Bronchial epithelial cell (primary cell): ENCODE measurements at regions not wholly inside any gene's neighbourhood (a gene's known extent, or its start where the extent isn't known, plus 50 kb on each side); places are given as distances from the start of the nearest gene placed in this dataset.

Experiments used
- DNase-seq: peaks from one replicate; pipeline ENCODE4 v3.0.0-alpha.2; 2010; ENCODE audit warnings: low read depth
- FAIRE-seq: peaks from 2 replicates; lab custom pipeline; 2011; peaks lifted over from hg19 to GRCh38; lab: Jason Lieb, UNC
- H3K27me3 ChIP-seq: 2 replicates; pipeline ENCODE4 v1.5.1; 2011; ENCODE audit warnings: low read length; ENCODE audit not compliant: control insufficient read depth, insufficient read depth
- H3K36me3 ChIP-seq: 2 replicates; pipeline ENCODE4 v1.5.1; 2011; ENCODE audit warnings: low read length; ENCODE audit not compliant: control insufficient read depth, insufficient read depth
- H3K4me3 ChIP-seq: 2 replicates; pipeline ENCODE4 v1.5.1; 2011; ENCODE audit warnings: mild to moderate bottlenecking, low read depth, low read length, control low read depth
- CTCF ChIP-seq: IDR thresholded peaks from 2 replicates; pipeline ENCODE4 v1.5.1; 2011; ENCODE audit warnings: mild to moderate bottlenecking, moderate library complexity, low read length, control low read depth, inconsistent platforms; ENCODE audit not compliant: insufficient read depth, severe bottlenecking

GRCh38 chr10:62479523-62479922 is 105.4 kb downstream of the ZNF365 start:
- H3K27me3 ChIP-seq: no peaks in the 10 kb centered on the region
- no peak overlapping the region for H3K4me3 ChIP-seq
- FAIRE-seq (no peak), DNase-seq (no peak)
- TF ChIP-seq CTCF: no peak
- no peaks in the 10 kb centered on the region for H3K36me3 ChIP-seq

- no peak for DNase-seq
- no peak for FAIRE-seq
- no peak for TF ChIP-seq CTCF
- Histone ChIP-seq H3K27me3 (no peaks in the 10 kb centered on the region), H3K4me3 (no peak overlapping the region), H3K36me3 (no peaks in the 10 kb centered on the region)
These were observed 106.0 kb downstream of the ZNF365 start for GRCh38 chr10:62480196-62480595.

- Histone ChIP-seq H3K27me3 (no peaks in the 10 kb centered on the region), H3K36me3 (no peaks in the 10 kb centered on the region), H3K4me3 (no peak overlapping the region)
- no peak for TF ChIP-seq CTCF
- FAIRE-seq (no peak), DNase-seq (no peak)
These were observed 108.4 kb downstream of the ZNF365 start for GRCh38 chr10:62482581-62482980.

- DNase-seq (peak; percentile 55), FAIRE-seq (no peak)
- TF ChIP-seq CTCF: no peak
- H3K27me3 ChIP-seq: no peaks in the 10 kb centered on the region
- H3K4me3 ChIP-seq: no peak overlapping the region
- no peaks in the 10 kb centered on the region for H3K36me3 ChIP-seq
These were observed 117.4 kb downstream of the ZNF365 start for GRCh38 chr10:62491597-62491996.

GRCh38 chr10:62492012-62492869 is 118.1 kb downstream of the ZNF365 start:
- Histone ChIP-seq H3K27me3 (no peaks in the 10 kb centered on the region), H3K4me3 (no peak overlapping the region), H3K36me3 (no peaks in the 10 kb centered on the region)
- FAIRE-seq: peak; percentile 58
- peak; percentile 52 for TF ChIP-seq CTCF
- peak; percentile 79 for DNase-seq

GRCh38 chr10:62492870-62493180 is 118.7 kb downstream of the ZNF365 start:
- DNase-seq (no peak), FAIRE-seq (no peak)
- H3K36me3 ChIP-seq: no peaks in the 10 kb centered on the region
- no peak overlapping the region for H3K4me3 ChIP-seq
- H3K27me3 ChIP-seq: no peaks in the 10 kb centered on the region
- no peak for TF ChIP-seq CTCF
